K562 (cell line): ENCODE measurements at regions not wholly inside any gene's neighbourhood (a gene's known extent, or its start where the extent isn't known, plus 50 kb on each side); places are given as distances from the start of the nearest gene placed in this dataset.

Experiments used
- ATAC-seq: fragments of 200-7000 bp; cut with Tn5 transposase; 3 replicates; pipeline ENCODE4 v1.9.1; 2020; ENCODE audit warnings: moderate library complexity
- BruUV-seq: library from RNA; stranded (reverse); fragments of 400-500 nt; replicated peaks from 2 replicates; lab custom pipeline; 2021; lab: Mats Ljungman, UMichigan
- CTCF ChIA-PET: fragments of 300-600 bp; formaldehyde crosslinking; extraction: SDS; loops from one replicate; lab custom pipeline; 2021; ENCODE audit warnings: low intra/inter-chr PET ratio; lab: Yijun Ruan, JAX
- POLR2A ChIA-PET: fragments of 300-600, 350-650 bp; sonication (Branson Sonifier 250); formaldehyde crosslinking; extraction: SDS; loops from one replicate; lab custom pipeline; 2021; ENCODE audit warnings: antibody characterized with exemption, inconsistent platforms; lab: Yijun Ruan, JAX
- DNase-seq, 4 experiments: peaks; one replicate each; pipeline versions ENCODE4 v3.0.0 to v3.0.0-alpha.2; 2011 to 2018; ENCODE audit warnings: low spot score in 3 of 4, mixed read lengths in 3 of 4; ENCODE audit errors: extremely low read depth in 1 of 4
- FAIRE-seq: peaks from 2 replicates; lab custom pipeline; 2011; peaks lifted over from hg19 to GRCh38; lab: Jason Lieb, UNC
- H2AFZ ChIP-seq: 2 replicates; pipeline ENCODE4 v1.6.0; 2011; ENCODE audit warnings: low read depth, low read length, control low read depth, inconsistent platforms
- H3K27ac ChIP-seq: fragments of 200-600 bp; 3 replicates; pipeline ENCODE4 v1.8.0; 2011; ENCODE audit warnings: low read depth, mild to moderate bottlenecking, control low read depth, inconsistent platforms, low read length, moderate library complexity, mixed read lengths; ENCODE audit errors: extremely low read depth
- H3K27me3 ChIP-seq, 2 experiments: fragments of 300-600 bp in 1 of 2; 2 replicates in 1 of 2; 3 replicates in 1 of 2; pipeline versions ENCODE4 v1.6.0 to v1.8.0; 2011; ENCODE audit warnings: inconsistent platforms in 2 of 2, low read length in 2 of 2, mild to moderate bottlenecking in 1 of 2, mixed read lengths in 1 of 2, moderate library complexity in 1 of 2; ENCODE audit not compliant: control insufficient read depth in 2 of 2, insufficient read depth in 2 of 2
- H3K36me3 ChIP-seq: fragments of 300-600 bp; 3 replicates; pipeline ENCODE4 v1.8.0; 2011; ENCODE audit warnings: mild to moderate bottlenecking, low read length, inconsistent platforms; ENCODE audit not compliant: control insufficient read depth, insufficient read depth
- H3K4me1 ChIP-seq, 2 experiments: fragments of 200-600 bp in 1 of 2; replicated peaks in 1 of 2; 2 replicates in 1 of 2; 3 replicates in 1 of 2; pipeline versions ENCODE4 v1.5.1 to v1.8.0; 2011; ENCODE audit warnings: inconsistent platforms in 2 of 2, low read length in 2 of 2, mild to moderate bottlenecking in 1 of 2, mixed read lengths in 1 of 2, moderate library complexity in 1 of 2; ENCODE audit not compliant: control insufficient read depth in 2 of 2, insufficient read depth in 2 of 2
- H3K4me2 ChIP-seq: 2 replicates; pipeline ENCODE4 v1.6.1; 2011; ENCODE audit warnings: low read length, control low read depth, inconsistent platforms, mixed read lengths; ENCODE audit not compliant: insufficient read depth
- H3K4me3 ChIP-seq: fragments of 200-600 bp; sonication (generic), shearing (Covaris generic); 2 replicates; pipeline ENCODE4 v1.5.1; 2016; ENCODE audit warnings: control low read depth, inconsistent platforms
- H3K79me2 ChIP-seq: fragments of 200-600 bp; 3 replicates; pipeline ENCODE4 v1.8.0; 2011; ENCODE audit warnings: low read length, inconsistent platforms; ENCODE audit not compliant: control insufficient read depth, insufficient read depth
- H3K9ac ChIP-seq, 2 experiments: 2 replicates each; pipeline versions ENCODE4 v1.6.0 to v1.6.1; 2011; ENCODE audit warnings: low read depth in 2 of 2, low read length in 2 of 2, control low read depth in 1 of 2, inconsistent platforms in 1 of 2, mild to moderate bottlenecking in 1 of 2, mixed read lengths in 1 of 2; ENCODE audit not compliant: insufficient read depth in 1 of 2
- H3K9me1 ChIP-seq: one replicate; pipeline ENCODE4 v1.6.0; 2011; ENCODE audit warnings: inconsistent platforms, mild to moderate bottlenecking, low read length, moderate library complexity; ENCODE audit not compliant: control insufficient read depth, insufficient read depth
- H3K9me3 ChIP-seq: replicated peaks from 2 replicates; pipeline ENCODE4 v1.5.1; 2011; ENCODE audit warnings: low read depth, low read length, inconsistent platforms; ENCODE audit not compliant: control insufficient read depth, insufficient read depth
- H4K20me1 ChIP-seq: replicated peaks from 2 replicates; pipeline ENCODE4 v1.6.1; 2011; ENCODE audit warnings: low read length, inconsistent platforms, mixed read lengths; ENCODE audit not compliant: control insufficient read depth, insufficient read depth
- E4F1 ChIP-seq: fragments of 250-450 bp; sonication (Bioruptor Pico); IDR thresholded peaks from 2 replicates; pipeline ENCODE4 v1.5.0; 2021; ENCODE audit warnings: mild to moderate bottlenecking, borderline replicate concordance
- GABPA ChIP-seq: fragments of 200-800 bp; sonication (Bioruptor generic); conservative IDR thresholded peaks from 2 replicates; pipeline ENCODE4 v1.6.1; 2016; ENCODE audit warnings: low read depth, missing genetic modification characterization, missing compliant biosample characterization
- MEIS2 ChIP-seq: fragments of 450-650 bp; IDR thresholded peaks from 2 replicates; pipeline ENCODE4 v1.6.1; 2014; ENCODE audit warnings: mild to moderate bottlenecking; ENCODE audit not compliant: partially characterized antibody
- PCBP2 ChIP-seq: fragments of 200-400 bp; formaldehyde crosslinking; IDR thresholded peaks from 2 replicates; pipeline ENCODE4 v1.6.1; 2018; ENCODE audit warnings: low read length, low read depth, mild to moderate bottlenecking, moderate library complexity; ENCODE audit not compliant: poor library complexity, severe bottlenecking
- ZNF217 ChIP-seq: sonication (generic); formaldehyde crosslinking; IDR thresholded peaks from 2 replicates; pipeline ENCODE4 v1.8.0; 2022; ENCODE audit warnings: mild to moderate bottlenecking, missing genetic modification reagents
- WGBS: fragments of 100-300 bp; shearing (Covaris generic); methylation state at CpG from one replicate; pipeline ENCODE4 v1.1.6; 2016; ENCODE audit warnings: low coverage, mixed read lengths; ENCODE audit not compliant: insufficient coverage; ENCODE audit errors: missing lambda C conversion rate; 5-methylcytosine and 5-hydroxymethylcytosine counted together
- in situ Hi-C: fragments of 300-500 bp; cut with MboI; formaldehyde crosslinking; loops from 4 replicates; pipeline ENCODE4 v1.15.0; 2018; ENCODE audit warnings: inconsistent platforms, mixed read lengths
- intact Hi-C: fragments of 100-400 bp; cut with micrococcal nuclease; formaldehyde crosslinking; loops from 2 replicates; pipeline ENCODE4 v1.14.2; 2022
- TF ChIP-seq, protein P1 (sequence below): fragments of 450-650 bp; IDR thresholded peaks from 2 replicates; pipeline ENCODE4 v1.6.1; 2016; ENCODE audit warnings: mild to moderate bottlenecking
- TF ChIP-seq, protein P2 (sequence below), 2 experiments: fragments of 450-650 bp; formaldehyde crosslinking in 1 of 2; IDR thresholded peaks; 2 replicates each; pipeline versions ENCODE4 v1.4.0 to v1.6.1; 2014 to 2020; ENCODE audit warnings: mild to moderate bottlenecking in 2 of 2, borderline replicate concordance in 1 of 2, low read depth in 1 of 2

- Histone ChIP-seq H3K9me3 (no peaks in the 10 kb centered on the region), H3K27ac (no peak overlapping the region), H3K4me2 (no peak overlapping the region), H4K20me1 (no peaks in the 10 kb centered on the region), H2AFZ (no peak overlapping the region), H3K4me3 (no peak overlapping the region), H3K36me3 (no peaks in the 10 kb centered on the region), H3K9me1 (no peaks in the 10 kb centered on the region), H3K79me2 (no peaks in the 10 kb centered on the region), H3K4me1 (no peaks in the 10 kb centered on the region), H3K27me3 (no peaks in the 10 kb centered on the region), H3K9ac (no peak overlapping the region)
- BruUV-seq: no TSS peak
- no peak for DNase-seq
- CTCF ChIA-PET: no interaction called here
- intact Hi-C loops: no loop called here
- no peak for FAIRE-seq
- no peak for ATAC-seq
- WGBS: 4% methylated on average over 4 of the region's 4 CpGs
- POLR2A ChIA-PET: no interaction called here
- in situ Hi-C loops: no loop called here
- TF ChIP-seq ZNF217 (CRISPR knock-in tag) (no peak), PCBP2 (no peak), GABPA (tag) (no peak), E4F1 (CRISPR knock-in tag) (no peak), MEIS2 (no peak)
- TF ChIP-seq, protein P1, sequence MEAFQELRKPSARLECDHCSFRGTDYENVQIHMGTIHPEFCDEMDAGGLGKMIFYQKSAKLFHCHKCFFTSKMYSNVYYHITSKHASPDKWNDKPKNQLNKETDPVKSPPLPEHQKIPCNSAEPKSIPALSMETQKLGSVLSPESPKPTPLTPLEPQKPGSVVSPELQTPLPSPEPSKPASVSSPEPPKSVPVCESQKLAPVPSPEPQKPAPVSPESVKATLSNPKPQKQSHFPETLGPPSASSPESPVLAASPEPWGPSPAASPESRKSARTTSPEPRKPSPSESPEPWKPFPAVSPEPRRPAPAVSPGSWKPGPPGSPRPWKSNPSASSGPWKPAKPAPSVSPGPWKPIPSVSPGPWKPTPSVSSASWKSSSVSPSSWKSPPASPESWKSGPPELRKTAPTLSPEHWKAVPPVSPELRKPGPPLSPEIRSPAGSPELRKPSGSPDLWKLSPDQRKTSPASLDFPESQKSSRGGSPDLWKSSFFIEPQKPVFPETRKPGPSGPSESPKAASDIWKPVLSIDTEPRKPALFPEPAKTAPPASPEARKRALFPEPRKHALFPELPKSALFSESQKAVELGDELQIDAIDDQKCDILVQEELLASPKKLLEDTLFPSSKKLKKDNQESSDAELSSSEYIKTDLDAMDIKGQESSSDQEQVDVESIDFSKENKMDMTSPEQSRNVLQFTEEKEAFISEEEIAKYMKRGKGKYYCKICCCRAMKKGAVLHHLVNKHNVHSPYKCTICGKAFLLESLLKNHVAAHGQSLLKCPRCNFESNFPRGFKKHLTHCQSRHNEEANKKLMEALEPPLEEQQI: no peak
- TF ChIP-seq, protein P2, sequence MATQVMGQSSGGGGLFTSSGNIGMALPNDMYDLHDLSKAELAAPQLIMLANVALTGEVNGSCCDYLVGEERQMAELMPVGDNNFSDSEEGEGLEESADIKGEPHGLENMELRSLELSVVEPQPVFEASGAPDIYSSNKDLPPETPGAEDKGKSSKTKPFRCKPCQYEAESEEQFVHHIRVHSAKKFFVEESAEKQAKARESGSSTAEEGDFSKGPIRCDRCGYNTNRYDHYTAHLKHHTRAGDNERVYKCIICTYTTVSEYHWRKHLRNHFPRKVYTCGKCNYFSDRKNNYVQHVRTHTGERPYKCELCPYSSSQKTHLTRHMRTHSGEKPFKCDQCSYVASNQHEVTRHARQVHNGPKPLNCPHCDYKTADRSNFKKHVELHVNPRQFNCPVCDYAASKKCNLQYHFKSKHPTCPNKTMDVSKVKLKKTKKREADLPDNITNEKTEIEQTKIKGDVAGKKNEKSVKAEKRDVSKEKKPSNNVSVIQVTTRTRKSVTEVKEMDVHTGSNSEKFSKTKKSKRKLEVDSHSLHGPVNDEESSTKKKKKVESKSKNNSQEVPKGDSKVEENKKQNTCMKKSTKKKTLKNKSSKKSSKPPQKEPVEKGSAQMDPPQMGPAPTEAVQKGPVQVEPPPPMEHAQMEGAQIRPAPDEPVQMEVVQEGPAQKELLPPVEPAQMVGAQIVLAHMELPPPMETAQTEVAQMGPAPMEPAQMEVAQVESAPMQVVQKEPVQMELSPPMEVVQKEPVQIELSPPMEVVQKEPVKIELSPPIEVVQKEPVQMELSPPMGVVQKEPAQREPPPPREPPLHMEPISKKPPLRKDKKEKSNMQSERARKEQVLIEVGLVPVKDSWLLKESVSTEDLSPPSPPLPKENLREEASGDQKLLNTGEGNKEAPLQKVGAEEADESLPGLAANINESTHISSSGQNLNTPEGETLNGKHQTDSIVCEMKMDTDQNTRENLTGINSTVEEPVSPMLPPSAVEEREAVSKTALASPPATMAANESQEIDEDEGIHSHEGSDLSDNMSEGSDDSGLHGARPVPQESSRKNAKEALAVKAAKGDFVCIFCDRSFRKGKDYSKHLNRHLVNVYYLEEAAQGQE (IDR thresholded peaks at IDR 0.05; ENCODE audit: borderline replicate concordance): no peak
- TF ChIP-seq, protein P2 (CRISPR knock-in tag; IDR thresholded peaks at IDR 0.05; ENCODE audit: low read depth): no peak
Measured at GRCh38 chr6:63098789-63099188, 112.5 kb upstream of the FKBP1C start.
